Natural killer cell treated with Interleukin-12 subunit alpha and Interleukin-12 subunit beta and Interleukin-15 and Interleukin-18, amount 100 ng/mL, for 72 hours (primary cell): ENCODE measurements at regions not wholly inside any gene's neighbourhood (a gene's known extent, or its start where the extent isn't known, plus 50 kb on each side); places are given as distances from the start of the nearest gene placed in this dataset.

Source experiments
- ATAC-seq, 2 donors: fragments of 150-1000 bp; cut with Tn5 transposase in 1 of 2; sonication (Bioruptor Pico), chemical (Tn5 transposase) in 1 of 2; 2 replicates each; pipeline ENCODE4 v1.10.0; 2021
- DNase-seq: peaks from one replicate; pipeline ENCODE4 v3.0.0; 2022; ENCODE audit warnings: low spot score
- H3K27ac Mint-ChIP-seq, 2 donors: 1 replicate in 1 of 2; 2 replicates in 1 of 2; pipeline ENCODE4 v1.8.0; 2022; ENCODE audit warnings: mixed read lengths in 2 of 2, mild to moderate bottlenecking in 1 of 2, moderate library complexity in 1 of 2
- H3K27me3 Mint-ChIP-seq, 2 donors: 1 replicate in 1 of 2; 2 replicates in 1 of 2; pipeline ENCODE4 v1.8.0; 2022; ENCODE audit warnings: mixed read lengths in 2 of 2
- H3K36me3 Mint-ChIP-seq: one replicate; pipeline ENCODE4 v1.8.0; 2022; ENCODE audit warnings: mixed read lengths
- H3K4me1 Mint-ChIP-seq, 2 donors: 1 replicate in 1 of 2; 2 replicates in 1 of 2; pipeline ENCODE4 v1.8.0; 2022; ENCODE audit warnings: low read depth in 2 of 2, mixed read lengths in 2 of 2, mild to moderate bottlenecking in 1 of 2
- H3K4me3 Mint-ChIP-seq: one replicate; pipeline ENCODE4 v1.8.0; 2022; ENCODE audit warnings: mixed read lengths
- H3K9me3 Mint-ChIP-seq: 2 replicates; pipeline ENCODE4 v1.8.0; 2022; ENCODE audit warnings: mixed read lengths

- DNase-seq (no peak), ATAC-seq (no peak)
- no peaks in the 10 kb centered on the region for H3K4me1 Mint-ChIP-seq
- H3K27ac Mint-ChIP-seq: no peak overlapping the region
- H3K4me3 Mint-ChIP-seq: no peak overlapping the region
- no peaks in the 10 kb centered on the region for H3K36me3 Mint-ChIP-seq
- no peaks in the 10 kb centered on the region for H3K9me3 Mint-ChIP-seq
- H3K27me3 Mint-ChIP-seq: peaks cover 28 to 36% of the 10 kb centered on the region in 2 donors
These were observed 247.9 kb upstream of the CSF3R start for GRCh38 chr1:36730599-36730998.

GRCh38 chr1:36729716-36730510 lies 247.2 kb upstream of the CSF3R start:
- no peak overlapping the region for H3K4me3 Mint-ChIP-seq
- no peak overlapping the region for H3K27ac Mint-ChIP-seq
- no peaks in the 10 kb centered on the region for H3K9me3 Mint-ChIP-seq
- DNase-seq: no peak
- H3K4me1 Mint-ChIP-seq: no peaks in the 10 kb centered on the region
- H3K27me3 Mint-ChIP-seq: peaks cover 21 to 30% of the 10 kb centered on the region in 2 donors
- no peak for ATAC-seq
- no peaks in the 10 kb centered on the region for H3K36me3 Mint-ChIP-seq

- ATAC-seq (peak in 1 of 2 donors; percentile 9), DNase-seq (no peak)
- no peak overlapping the region for H3K27ac Mint-ChIP-seq
- no peaks in the 10 kb centered on the region for H3K4me1 Mint-ChIP-seq
- no peak overlapping the region for H3K4me3 Mint-ChIP-seq
- H3K27me3 Mint-ChIP-seq: peaks cover 15 to 24% of the 10 kb centered on the region in 2 donors
- no peaks in the 10 kb centered on the region for H3K9me3 Mint-ChIP-seq
- H3K36me3 Mint-ChIP-seq: no peaks in the 10 kb centered on the region
These were observed 246.6 kb upstream of the CSF3R start for GRCh38 chr1:36729289-36729688.

- no peaks in the 10 kb centered on the region for H3K36me3 Mint-ChIP-seq
- DNase-seq (no peak), ATAC-seq (no peak)
- H3K27me3 Mint-ChIP-seq: peaks cover 12 to 21% of the 10 kb centered on the region in 2 donors
- no peak overlapping the region for H3K4me3 Mint-ChIP-seq
- H3K27ac Mint-ChIP-seq: no peak overlapping the region
- H3K9me3 Mint-ChIP-seq: no peaks in the 10 kb centered on the region
- H3K4me1 Mint-ChIP-seq: no peaks in the 10 kb centered on the region
These were observed 246.1 kb upstream of the CSF3R start for GRCh38 chr1:36728846-36729245.

DNA sequence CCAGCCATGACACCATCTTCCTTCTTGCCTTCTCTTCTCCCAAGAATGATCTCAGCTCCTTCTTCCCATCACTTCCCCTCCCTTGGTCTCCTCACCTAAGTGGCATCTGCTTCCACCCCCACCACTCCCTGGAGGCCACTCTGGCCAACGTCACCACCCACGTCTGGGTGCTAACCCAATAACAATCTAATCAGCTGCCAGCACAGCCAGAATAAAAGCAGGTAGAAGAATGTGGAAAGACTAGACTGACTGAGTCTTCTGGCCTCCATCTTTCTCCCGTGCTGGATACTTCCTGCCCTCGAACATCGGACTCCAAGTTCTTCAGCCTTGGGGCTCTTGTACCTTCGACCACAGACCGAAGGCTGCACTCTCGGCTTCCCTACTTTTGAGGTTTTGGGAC lies 245.3 kb upstream of the CSF3R start:
- no peak for DNase-seq
- Mint-ChIP-seq H3K27me3 (peaks cover 19 to 25% of the 10 kb centered on the region in 2 donors), H3K9me3 (no peaks in the 10 kb centered on the region), H3K36me3 (no peaks in the 10 kb centered on the region), H3K27ac (no peak overlapping the region), H3K4me3 (no peak overlapping the region), H3K4me1 (no peaks in the 10 kb centered on the region)
- ATAC-seq: no peak

DNA sequence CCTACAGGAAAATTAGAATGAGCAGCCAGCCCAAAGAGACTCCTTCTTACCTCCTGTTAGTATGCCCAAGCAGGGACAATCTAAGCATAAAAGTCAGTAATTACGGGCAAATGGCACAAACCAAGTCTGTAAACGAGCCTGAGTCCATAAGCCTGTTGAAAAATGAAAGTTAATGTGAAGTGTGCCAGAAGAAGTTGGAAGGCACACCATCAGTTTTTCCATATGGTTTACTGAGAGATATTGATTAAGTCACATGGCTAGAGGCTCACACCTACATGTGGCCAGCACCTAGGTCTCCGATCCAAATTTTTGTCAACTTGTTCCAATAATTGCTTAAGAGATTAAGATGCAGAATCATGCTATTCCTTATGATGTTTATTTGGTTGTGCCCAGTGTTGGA lies 242.4 kb upstream of the CSF3R start:
- ATAC-seq (no peak), DNase-seq (no peak)
- no peaks in the 10 kb centered on the region for H3K36me3 Mint-ChIP-seq
- no peaks in the 10 kb centered on the region for H3K4me1 Mint-ChIP-seq
- H3K4me3 Mint-ChIP-seq: no peak overlapping the region
- no peak overlapping the region for H3K27ac Mint-ChIP-seq
- no peaks in the 10 kb centered on the region for H3K9me3 Mint-ChIP-seq
- peaks cover 19 to 25% of the 10 kb centered on the region in 2 donors for H3K27me3 Mint-ChIP-seq

GRCh38 chr1:36723813-36724212 lies 241.1 kb upstream of the CSF3R start:
- no peaks in the 10 kb centered on the region for H3K36me3 Mint-ChIP-seq
- no peak overlapping the region for H3K27ac Mint-ChIP-seq
- H3K4me3 Mint-ChIP-seq: no peak overlapping the region

GRCh38 chr1:36722871-36723270 lies 240.2 kb upstream of the CSF3R start:
- Mint-ChIP-seq H3K4me3 (no peak overlapping the region), H3K4me1 (no peaks in the 10 kb centered on the region), H3K9me3 (no peaks in the 10 kb centered on the region), H3K27ac (no peak overlapping the region), H3K27me3 (peaks cover 12 to 17% of the 10 kb centered on the region in 2 donors), H3K36me3 (no peaks in the 10 kb centered on the region)
- ATAC-seq (no peak), DNase-seq (no peak)

More at GRCh38 chr1:36723813-36724212, 241.1 kb upstream of the CSF3R start:
- Mint-ChIP-seq H3K27me3 (peaks cover 14 to 22% of the 10 kb centered on the region in 2 donors), H3K4me1 (no peaks in the 10 kb centered on the region), H3K9me3 (no peaks in the 10 kb centered on the region)
- no peak for DNase-seq
- ATAC-seq: no peak

GRCh38 chr1:36721261-36721660 lies 238.5 kb upstream of the CSF3R start:
- ATAC-seq (no peak), DNase-seq (no peak)
- no peaks in the 10 kb centered on the region for H3K36me3 Mint-ChIP-seq
- H3K4me1 Mint-ChIP-seq: no peaks in the 10 kb centered on the region
- no peak overlapping the region for H3K27ac Mint-ChIP-seq
- no peaks in the 10 kb centered on the region for H3K9me3 Mint-ChIP-seq
- H3K27me3 Mint-ChIP-seq: peaks cover 16 to 29% of the 10 kb centered on the region in 2 donors
- no peak overlapping the region for H3K4me3 Mint-ChIP-seq

DNA sequence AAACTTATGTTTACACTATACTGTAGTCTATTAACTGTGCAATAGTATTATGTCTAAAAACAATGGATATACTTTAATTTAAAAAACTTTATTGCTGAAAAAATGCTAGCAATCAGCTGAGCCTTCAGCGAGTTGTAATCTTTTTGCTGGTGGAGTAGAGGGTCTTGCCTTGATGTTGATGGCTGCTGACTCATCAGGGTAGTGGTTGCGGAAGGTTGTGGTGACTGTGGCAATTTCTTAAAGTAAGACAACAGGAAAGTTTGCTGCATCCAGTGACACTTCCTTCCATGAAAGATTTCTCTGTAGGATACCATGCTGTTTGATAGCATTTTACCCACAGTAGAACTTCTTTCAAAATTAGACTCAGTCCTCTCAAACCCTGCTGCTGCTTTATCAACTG lies 234.7 kb upstream of the CSF3R start:
- H3K4me1 Mint-ChIP-seq: no peaks in the 10 kb centered on the region
- H3K36me3 Mint-ChIP-seq: no peaks in the 10 kb centered on the region
- no peak overlapping the region for H3K27ac Mint-ChIP-seq
- no peak overlapping the region for H3K4me3 Mint-ChIP-seq
- no peaks in the 10 kb centered on the region for H3K9me3 Mint-ChIP-seq
- DNase-seq: no peak
- no peak for ATAC-seq
- H3K27me3 Mint-ChIP-seq: peaks cover 30 to 55% of the 10 kb centered on the region in 2 donors

DNA sequence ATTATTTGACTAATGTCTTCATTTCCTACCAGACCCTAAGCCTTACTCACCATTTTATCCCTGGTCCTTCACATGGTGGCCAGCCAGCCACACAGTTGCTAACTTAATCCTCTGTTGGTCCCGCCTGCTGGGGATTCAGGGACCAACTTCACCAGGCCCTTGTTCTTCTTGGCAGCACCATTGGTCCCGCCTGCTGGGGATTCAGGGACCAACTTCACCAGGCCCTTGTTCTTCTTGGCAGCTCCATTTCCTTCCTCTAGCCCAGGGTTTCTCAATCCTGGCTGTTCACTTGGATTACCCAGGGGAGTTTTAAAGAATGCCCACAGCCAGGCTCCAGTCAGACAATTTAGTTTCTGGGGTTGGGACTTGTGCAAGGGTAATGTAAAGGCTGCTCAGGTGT lies 233.1 kb upstream of the CSF3R start:
- H3K27ac Mint-ChIP-seq: no peak overlapping the region
- H3K36me3 Mint-ChIP-seq: no peaks in the 10 kb centered on the region
- peaks cover 36 to 53% of the 10 kb centered on the region in 2 donors for H3K27me3 Mint-ChIP-seq
- no peak for DNase-seq
- H3K9me3 Mint-ChIP-seq: no peaks in the 10 kb centered on the region
- no peaks in the 10 kb centered on the region for H3K4me1 Mint-ChIP-seq
- no peak overlapping the region for H3K4me3 Mint-ChIP-seq
- no peak for ATAC-seq

GRCh38 chr1:36714301-36714700 lies 231.6 kb upstream of the CSF3R start:
- Mint-ChIP-seq H3K27me3 (peaks cover 40 to 54% of the 10 kb centered on the region in 2 donors), H3K4me1 (no peaks in the 10 kb centered on the region), H3K9me3 (no peaks in the 10 kb centered on the region), H3K4me3 (no peak overlapping the region), H3K27ac (no peak overlapping the region), H3K36me3 (no peaks in the 10 kb centered on the region)
- no peak for DNase-seq
- ATAC-seq: no peak

DNA sequence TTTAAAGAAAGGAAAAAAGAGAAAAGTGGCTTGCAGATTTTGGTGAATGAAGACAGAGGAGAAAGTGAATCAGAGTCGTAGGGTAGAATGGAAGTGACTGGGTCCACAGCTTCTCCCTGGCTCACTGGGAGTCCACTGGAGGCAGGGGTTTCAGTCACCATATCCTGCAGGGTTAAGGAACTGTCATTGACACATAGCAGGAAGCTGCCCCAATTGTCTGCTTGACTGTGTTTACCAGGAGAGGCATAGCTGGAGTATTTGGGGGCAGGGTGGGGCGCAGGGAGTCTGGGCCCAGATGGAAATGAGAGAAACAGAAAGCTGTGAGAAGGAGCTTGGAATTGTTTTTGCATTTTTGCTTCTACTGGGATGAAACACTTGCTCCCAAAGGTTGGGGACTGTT lies 228.8 kb upstream of the CSF3R start:
- Mint-ChIP-seq H3K36me3 (no peaks in the 10 kb centered on the region), H3K4me3 (no peak overlapping the region), H3K4me1 (no peaks in the 10 kb centered on the region), H3K27ac (no peak overlapping the region), H3K9me3 (no peaks in the 10 kb centered on the region), H3K27me3 (peaks cover 38 to 55% of the 10 kb centered on the region in 2 donors)
- no peak for ATAC-seq
- DNase-seq: no peak

GRCh38 chr1:36710951-36711350 lies 228.2 kb upstream of the CSF3R start:
- H3K4me1 Mint-ChIP-seq: no peaks in the 10 kb centered on the region
- H3K27me3 Mint-ChIP-seq: peaks cover 39 to 56% of the 10 kb centered on the region in 2 donors
- ATAC-seq (no peak), DNase-seq (no peak)
- no peaks in the 10 kb centered on the region for H3K36me3 Mint-ChIP-seq
- H3K4me3 Mint-ChIP-seq: no peak overlapping the region
- no peak overlapping the region for H3K27ac Mint-ChIP-seq
- no peaks in the 10 kb centered on the region for H3K9me3 Mint-ChIP-seq
